ENCODE measurements at regions not wholly inside any gene's neighbourhood (a gene's known extent, or its start where the extent isn't known, plus 50 kb on each side); places are given as distances from the start of the nearest gene placed in this dataset.

- TF ChIP-seq POLR2AphosphoS5 (IDR thresholded peaks at IDR 0.05; ENCODE audit: low read depth, low read length) (no peak), GABPA (IDR thresholded peaks at IDR 0.05; ENCODE audit: low read depth) (no peak), NRF1 (IDR thresholded peaks at IDR 0.05; ENCODE audit: low read depth, low read length) (no peak), REST (IDR thresholded peaks at IDR 0.05; ENCODE audit: low read depth, low read length) (no peak)
Measured at GRCh38 chr3:127461286-127461910, 129.1 kb downstream of the TPRA1 start (continued).

- no peaks in the 10 kb centered on the region for H3K36me3 ChIP-seq (replicated peaks in 1 of 2; ENCODE audit: control insufficient read depth in 1 of 2, insufficient read depth in 2 of 2, low read length in 1 of 2)
- no peaks in the 10 kb centered on the region for H4K20me1 ChIP-seq (ENCODE audit: insufficient read depth)
- H3K9ac ChIP-seq, result no peak overlapping the region
- no peaks in the 10 kb centered on the region for H3K9me3 ChIP-seq
- H3K4me1 ChIP-seq (ENCODE audit: control insufficient read depth in 1 of 2, insufficient read depth in 2 of 2, low read depth in 1 of 2, low read length in 1 of 2), result peaks cover 7 to 13% of the 10 kb centered on the region in 2 experiments; a peak in 2 of 4 replicates
- no peak overlapping the region for H2AFZ ChIP-seq (ENCODE audit: low read depth)
- no peaks in the 10 kb centered on the region for H3F3A ChIP-seq (replicated peaks; ENCODE audit: insufficient read depth)
- CTCF ChIA-PET, result no interaction called here
- POLR2A ChIA-PET, result no interaction called here
- H3K79me2 ChIP-seq (ENCODE audit: insufficient read depth), result no peaks in the 10 kb centered on the region
- no peak overlapping the region for H3K4me2 ChIP-seq
- H3K27ac ChIP-seq (ENCODE audit: low read depth in 2 of 2, low read length in 1 of 2), result no peak overlapping the region
- no peak for DNase-seq
- no peaks in the 10 kb centered on the region for H3K27me3 ChIP-seq (ENCODE audit: insufficient read depth)
- H3K4me3 ChIP-seq (ENCODE audit: low read depth in 2 of 2, low read length in 1 of 2), result no peak overlapping the region
- TF ChIP-seq RAD21 (IDR thresholded peaks at IDR 0.05; ENCODE audit: low read length) (no peak), FOSL2 (IDR thresholded peaks at IDR 0.05; ENCODE audit: borderline replicate concordance, low read depth) (no peak), ELF1 (IDR thresholded peaks at IDR 0.05) (no peak), EZH2phosphoT487 (IDR thresholded peaks at IDR 0.05; ENCODE audit: borderline replicate concordance, low read depth) (no peak), GATA2 (CRISPR knock-in tag; IDR thresholded peaks at IDR 0.05) (no peak)
- H3K9me2 ChIP-seq, result no peaks in the 10 kb centered on the region
- 48% methylated on average over 2 of the region's 3 CpGs for WGBS (ENCODE audit: low lambda C conversion rate)
Measured at GRCh38 chr3:127459891-127460290, 130.6 kb downstream of the TPRA1 start.

- no peak for TF ChIP-seq MAX (IDR thresholded peaks at IDR 0.05; ENCODE audit: low read depth)
- peak; percentile 93 for TF ChIP-seq REST (IDR thresholded peaks at IDR 0.05; ENCODE audit: low read depth, low read length)
- Histone ChIP-seq H3K4me3 (ENCODE audit: low read depth in 2 of 2, low read length in 1 of 2) (no peak overlapping the region), H4K20me1 (ENCODE audit: insufficient read depth) (no peaks in the 10 kb centered on the region), H3K4me1 (ENCODE audit: control insufficient read depth in 1 of 2, insufficient read depth in 2 of 2, low read depth in 1 of 2, low read length in 1 of 2) (peaks cover 7 to 13% of the 10 kb centered on the region in 2 experiments; a peak in 2 of 4 replicates), H3K9me3 (no peaks in the 10 kb centered on the region), H3K27me3 (ENCODE audit: insufficient read depth) (no peaks in the 10 kb centered on the region), H3K9me2 (no peaks in the 10 kb centered on the region), H3K27ac (ENCODE audit: low read depth in 2 of 2, low read length in 1 of 2) (no peak overlapping the region), H3K4me2 (no peak overlapping the region), H3K9ac (no peak overlapping the region), H3F3A (replicated peaks; ENCODE audit: insufficient read depth) (no peaks in the 10 kb centered on the region), H2AFZ (ENCODE audit: low read depth) (no peak overlapping the region), H3K36me3 (replicated peaks in 1 of 2; ENCODE audit: control insufficient read depth in 1 of 2, insufficient read depth in 2 of 2, low read length in 1 of 2) (no peaks in the 10 kb centered on the region), H3K79me2 (ENCODE audit: insufficient read depth) (no peaks in the 10 kb centered on the region)
- POLR2A ChIA-PET, result no interaction called here
- DNase-seq, result no peak
- WGBS (ENCODE audit: low lambda C conversion rate), result 87% methylated on average over 18 of the region's 20 CpGs
- CTCF ChIA-PET, result interaction anchor here (1.2 to 7.4 kb wide), 5 partner anchors 13 to 707 kb away, joined by 4 to 88 read pairs (median 38); partner anchors contain the start of gene PLXNA1
Measured at GRCh38 chr3:127458696-127459604, 131.6 kb downstream of the TPRA1 start.

All from SK-N-SH (cell line).